ENCODE measurements at regions not wholly inside any gene's neighbourhood (a gene's known extent, or its start where the extent isn't known, plus 50 kb on each side); places are given as distances from the start of the nearest gene placed in this dataset.

- no peak overlapping the region for H3K9ac ChIP-seq (ENCODE audit: low read depth, low read length)
- no peaks in the 10 kb centered on the region for H3K9me3 ChIP-seq (ENCODE audit: control insufficient read depth, insufficient read depth, low read length)
- H3K4me3 ChIP-seq (ENCODE audit: low read depth, low read length), result no peak overlapping the region
- H3K27me3 ChIP-seq (ENCODE audit: control insufficient read depth, insufficient read depth, low read length), result no peaks in the 10 kb centered on the region
- H3K36me3 ChIP-seq (ENCODE audit: control insufficient read depth, insufficient read depth, low read length), result no peaks in the 10 kb centered on the region
- peaks cover 20% of the 10 kb centered on the region for H3K4me1 ChIP-seq (ENCODE audit: control insufficient read depth, insufficient read depth, low read length)
Observed at GRCh38 chr17:68662037-68662432, 60.9 kb upstream of the FAM20A start.

GRCh38 chr17:68661265-68662036 is 60.3 kb upstream of the FAM20A start:
- no peaks in the 10 kb centered on the region for H3K27me3 ChIP-seq (ENCODE audit: control insufficient read depth, insufficient read depth, low read length)
- peaks cover 20% of the 10 kb centered on the region for H3K4me1 ChIP-seq (ENCODE audit: control insufficient read depth, insufficient read depth, low read length)
- no peaks in the 10 kb centered on the region for H3K9me3 ChIP-seq (ENCODE audit: control insufficient read depth, insufficient read depth, low read length)
- H3K36me3 ChIP-seq (ENCODE audit: control insufficient read depth, insufficient read depth, low read length), result no peaks in the 10 kb centered on the region
- no peak overlapping the region for H3K9ac ChIP-seq (ENCODE audit: low read depth, low read length)
- no peak overlapping the region for H3K4me3 ChIP-seq (ENCODE audit: low read depth, low read length)

GRCh38 chr17:68660302-68660701 is 59.1 kb upstream of the FAM20A start:
- Histone ChIP-seq H3K27me3 (ENCODE audit: control insufficient read depth, insufficient read depth, low read length) (no peaks in the 10 kb centered on the region), H3K36me3 (ENCODE audit: control insufficient read depth, insufficient read depth, low read length) (no peaks in the 10 kb centered on the region), H3K4me1 (ENCODE audit: control insufficient read depth, insufficient read depth, low read length) (peaks cover 20% of the 10 kb centered on the region), H3K9ac (ENCODE audit: low read depth, low read length) (no peak overlapping the region), H3K9me3 (ENCODE audit: control insufficient read depth, insufficient read depth, low read length) (no peaks in the 10 kb centered on the region), H3K4me3 (ENCODE audit: low read depth, low read length) (no peak overlapping the region)

GRCh38 chr17:68658999-68659780 is 58.0 kb upstream of the FAM20A start:
- no peaks in the 10 kb centered on the region for H3K36me3 ChIP-seq (ENCODE audit: control insufficient read depth, insufficient read depth, low read length)
- H3K27me3 ChIP-seq (ENCODE audit: control insufficient read depth, insufficient read depth, low read length), result no peaks in the 10 kb centered on the region
- H3K9me3 ChIP-seq (ENCODE audit: control insufficient read depth, insufficient read depth, low read length), result no peaks in the 10 kb centered on the region
- peaks cover 20% of the 10 kb centered on the region for H3K4me1 ChIP-seq (ENCODE audit: control insufficient read depth, insufficient read depth, low read length)
- H3K4me3 ChIP-seq (ENCODE audit: low read depth, low read length), result no peak overlapping the region
- H3K9ac ChIP-seq (ENCODE audit: low read depth, low read length), result no peak overlapping the region

- Histone ChIP-seq H3K36me3 (ENCODE audit: control insufficient read depth, insufficient read depth, low read length) (no peaks in the 10 kb centered on the region), H3K4me3 (ENCODE audit: low read depth, low read length) (no peak overlapping the region), H3K9ac (ENCODE audit: low read depth, low read length) (no peak overlapping the region), H3K9me3 (ENCODE audit: control insufficient read depth, insufficient read depth, low read length) (no peaks in the 10 kb centered on the region), H3K4me1 (ENCODE audit: control insufficient read depth, insufficient read depth, low read length) (peaks cover 16% of the 10 kb centered on the region), H3K27me3 (ENCODE audit: control insufficient read depth, insufficient read depth, low read length) (no peaks in the 10 kb centered on the region)
Observed at GRCh38 chr17:68657576-68657975, 56.4 kb upstream of the FAM20A start.

GRCh38 chr17:68657166-68657565 is 56.0 kb upstream of the FAM20A start:
- no peaks in the 10 kb centered on the region for H3K27me3 ChIP-seq (ENCODE audit: control insufficient read depth, insufficient read depth, low read length)
- no peak overlapping the region for H3K4me3 ChIP-seq (ENCODE audit: low read depth, low read length)
- H3K9me3 ChIP-seq (ENCODE audit: control insufficient read depth, insufficient read depth, low read length), result no peaks in the 10 kb centered on the region
- H3K36me3 ChIP-seq (ENCODE audit: control insufficient read depth, insufficient read depth, low read length), result no peaks in the 10 kb centered on the region
- peaks cover 12% of the 10 kb centered on the region for H3K4me1 ChIP-seq (ENCODE audit: control insufficient read depth, insufficient read depth, low read length)
- no peak overlapping the region for H3K9ac ChIP-seq (ENCODE audit: low read depth, low read length)

GRCh38 chr17:68656666-68657065 is 55.5 kb upstream of the FAM20A start:
- no peak overlapping the region for H3K9ac ChIP-seq (ENCODE audit: low read depth, low read length)
- no peaks in the 10 kb centered on the region for H3K9me3 ChIP-seq (ENCODE audit: control insufficient read depth, insufficient read depth, low read length)
- no peaks in the 10 kb centered on the region for H3K36me3 ChIP-seq (ENCODE audit: control insufficient read depth, insufficient read depth, low read length)
- H3K4me1 ChIP-seq (ENCODE audit: control insufficient read depth, insufficient read depth, low read length), result peaks cover 9% of the 10 kb centered on the region
- H3K27me3 ChIP-seq (ENCODE audit: control insufficient read depth, insufficient read depth, low read length), result no peaks in the 10 kb centered on the region
- no peak overlapping the region for H3K4me3 ChIP-seq (ENCODE audit: low read depth, low read length)

Measured in iPS-15b (cell line).